Neural progenitor cell (in vitro differentiated cells): ENCODE measurements at regions not wholly inside any gene's neighbourhood (a gene's known extent, or its start where the extent isn't known, plus 50 kb on each side); places are given as distances from the start of the nearest gene placed in this dataset.

ENCODE experiments used
- DNase-seq: peaks from one replicate; pipeline ENCODE4 v3.0.0-alpha.2; 2016; ENCODE audit warnings: low spot score
- H2AFZ ChIP-seq: fragments of 200-600 bp; sonication (generic); replicated peaks from 2 replicates; pipeline ENCODE4 v1.6.1; 2016; ENCODE audit warnings: antibody characterized with exemption
- H3F3A ChIP-seq: fragments of 200-600 bp; sonication (generic); 2 replicates; pipeline ENCODE4 v1.6.1; 2016; ENCODE audit warnings: antibody characterized with exemption, low read depth
- H3K27ac ChIP-seq: fragments of 200-600 bp; sonication (generic); 2 replicates; pipeline ENCODE4 v1.5.1; 2016; ENCODE audit warnings: mild to moderate bottlenecking
- H3K27me3 ChIP-seq: fragments of 200-600 bp; sonication (generic); 2 replicates; pipeline ENCODE4 v1.6.1; 2016; ENCODE audit warnings: mild to moderate bottlenecking, moderate library complexity
- H3K36me3 ChIP-seq: fragments of 200-600 bp; sonication (generic); 2 replicates; pipeline ENCODE4 v1.5.1; 2016
- H3K4me1 ChIP-seq: fragments of 200-600 bp; sonication (generic); 2 replicates; pipeline ENCODE4 v1.6.1; 2016; ENCODE audit warnings: mixed run types
- H3K4me2 ChIP-seq: fragments of 200-600 bp; sonication (generic); 2 replicates; pipeline ENCODE4 v1.6.1; 2016
- H3K4me3 ChIP-seq: fragments of 200-600 bp; sonication (generic); 2 replicates; pipeline ENCODE4 v1.5.1; 2016
- H3K79me2 ChIP-seq: fragments of 200-600 bp; sonication (generic); 2 replicates; pipeline ENCODE4 v1.6.1; 2016; ENCODE audit warnings: low read depth
- H3K9ac ChIP-seq: fragments of 200-600 bp; sonication (generic); 2 replicates; pipeline ENCODE4 v1.6.1; 2016
- H3K9me3 ChIP-seq: fragments of 200-600 bp; sonication (generic); 2 replicates; pipeline ENCODE4 v1.5.1; 2016; ENCODE audit warnings: low read depth
- H4K20me1 ChIP-seq: fragments of 200-600 bp; sonication (generic); 2 replicates; pipeline ENCODE4 v1.6.1; 2016; ENCODE audit warnings: low read depth
- H3K27ac Mint-ChIP-seq: 3 replicates; pipeline ENCODE4 v1.8.0; 2021; ENCODE audit warnings: mixed read lengths
- H3K27me3 Mint-ChIP-seq: 2 replicates; pipeline ENCODE4 v1.8.0; 2022; ENCODE audit warnings: low read depth, mild to moderate bottlenecking, inconsistent platforms, moderate library complexity, mixed read lengths; ENCODE audit not compliant: insufficient read depth
- H3K36me3 Mint-ChIP-seq: 3 replicates; pipeline ENCODE4 v1.8.0; 2021; ENCODE audit warnings: mixed read lengths
- H3K4me1 Mint-ChIP-seq: 3 replicates; pipeline ENCODE4 v1.8.0; 2021; ENCODE audit warnings: mixed read lengths
- H3K4me3 Mint-ChIP-seq: 3 replicates; pipeline ENCODE4 v1.8.0; 2021; ENCODE audit warnings: mild to moderate bottlenecking, moderate library complexity, mixed read lengths
- H3K9me3 Mint-ChIP-seq: 3 replicates; pipeline ENCODE4 v1.8.0; 2020; ENCODE audit warnings: mixed read lengths
- EZH2 ChIP-seq: fragments of 200-600 bp; sonication (generic); IDR thresholded peaks from 2 replicates; pipeline ENCODE4 v1.6.1; 2017; ENCODE audit warnings: antibody characterized with exemption, mild to moderate bottlenecking, moderate library complexity
- EZH2phosphoT487 ChIP-seq: fragments of 200-600 bp; sonication (generic); IDR thresholded peaks from 2 replicates; pipeline ENCODE4 v1.6.1; 2017; ENCODE audit warnings: antibody characterized with exemption
- TF ChIP-seq, protein P1 (sequence below): fragments of 200-600 bp; sonication (generic); IDR thresholded peaks from 2 replicates; pipeline ENCODE4 v1.5.1; 2017; ENCODE audit warnings: antibody characterized with exemption, mild to moderate bottlenecking

DNA sequence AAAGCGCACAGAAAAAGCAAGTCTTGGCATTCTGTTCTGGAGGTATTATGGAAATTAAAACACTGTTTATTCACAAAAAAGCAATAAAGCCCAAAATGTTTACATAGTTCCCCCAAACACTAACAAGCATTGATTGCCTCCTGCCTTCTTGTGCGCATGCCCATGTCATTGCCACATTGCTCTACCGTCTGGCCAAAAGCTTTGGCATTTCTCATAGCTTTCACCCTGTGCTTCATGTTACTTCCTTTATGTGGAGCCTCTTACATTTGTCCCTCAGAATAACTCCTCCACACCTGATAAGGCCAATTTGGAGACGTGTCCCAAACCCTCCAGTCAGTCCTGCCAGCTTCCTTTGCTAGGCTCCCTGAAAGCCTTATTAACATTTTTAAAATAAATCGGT lies 680.8 kb downstream of the GBE1 start:
- Histone ChIP-seq H3K4me1 (no peaks in the 10 kb centered on the region), H3K27me3 (no peaks in the 10 kb centered on the region), H3K27ac (no peak overlapping the region), H3K9me3 (no peaks in the 10 kb centered on the region), H3K4me2 (no peak overlapping the region), H4K20me1 (no peaks in the 10 kb centered on the region), H3K9ac (no peak overlapping the region), H3K36me3 (no peaks in the 10 kb centered on the region), H3K4me3 (no peak overlapping the region), H3F3A (no peaks in the 10 kb centered on the region), H2AFZ (no peak overlapping the region), H3K79me2 (no peaks in the 10 kb centered on the region)
- Mint-ChIP-seq H3K4me1 (no peaks in the 10 kb centered on the region), H3K27me3 (no peaks in the 10 kb centered on the region), H3K9me3 (no peaks in the 10 kb centered on the region), H3K27ac (no peak overlapping the region), H3K36me3 (no peaks in the 10 kb centered on the region), H3K4me3 (no peak overlapping the region)
- DNase-seq: no peak
- TF ChIP-seq EZH2phosphoT487 (no peak), EZH2 (no peak)
- TF ChIP-seq, protein P1, sequence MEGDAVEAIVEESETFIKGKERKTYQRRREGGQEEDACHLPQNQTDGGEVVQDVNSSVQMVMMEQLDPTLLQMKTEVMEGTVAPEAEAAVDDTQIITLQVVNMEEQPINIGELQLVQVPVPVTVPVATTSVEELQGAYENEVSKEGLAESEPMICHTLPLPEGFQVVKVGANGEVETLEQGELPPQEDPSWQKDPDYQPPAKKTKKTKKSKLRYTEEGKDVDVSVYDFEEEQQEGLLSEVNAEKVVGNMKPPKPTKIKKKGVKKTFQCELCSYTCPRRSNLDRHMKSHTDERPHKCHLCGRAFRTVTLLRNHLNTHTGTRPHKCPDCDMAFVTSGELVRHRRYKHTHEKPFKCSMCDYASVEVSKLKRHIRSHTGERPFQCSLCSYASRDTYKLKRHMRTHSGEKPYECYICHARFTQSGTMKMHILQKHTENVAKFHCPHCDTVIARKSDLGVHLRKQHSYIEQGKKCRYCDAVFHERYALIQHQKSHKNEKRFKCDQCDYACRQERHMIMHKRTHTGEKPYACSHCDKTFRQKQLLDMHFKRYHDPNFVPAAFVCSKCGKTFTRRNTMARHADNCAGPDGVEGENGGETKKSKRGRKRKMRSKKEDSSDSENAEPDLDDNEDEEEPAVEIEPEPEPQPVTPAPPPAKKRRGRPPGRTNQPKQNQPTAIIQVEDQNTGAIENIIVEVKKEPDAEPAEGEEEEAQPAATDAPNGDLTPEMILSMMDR: no peak

DNA sequence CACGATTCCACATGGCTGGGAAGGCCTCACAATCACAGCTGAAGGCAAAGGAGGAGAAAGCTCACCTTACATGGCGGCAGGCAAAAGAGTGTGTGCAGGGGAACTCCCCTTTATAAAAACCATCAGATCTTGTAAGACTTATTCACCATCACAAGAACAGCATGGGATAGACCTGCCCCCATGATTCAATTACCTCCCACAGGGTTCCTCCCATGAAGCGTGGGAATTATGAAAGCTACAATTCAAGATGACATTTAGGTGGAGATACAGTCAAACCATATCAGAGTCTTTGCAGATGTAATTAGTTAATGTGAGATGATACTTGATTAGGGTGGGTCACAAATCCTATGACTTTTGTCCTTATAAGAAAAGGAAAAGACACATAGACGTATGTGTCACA lies 688.9 kb downstream of the GBE1 start:
- no peaks in the 10 kb centered on the region for H3K27me3 Mint-ChIP-seq
- H3K4me1 Mint-ChIP-seq: no peaks in the 10 kb centered on the region

DNA sequence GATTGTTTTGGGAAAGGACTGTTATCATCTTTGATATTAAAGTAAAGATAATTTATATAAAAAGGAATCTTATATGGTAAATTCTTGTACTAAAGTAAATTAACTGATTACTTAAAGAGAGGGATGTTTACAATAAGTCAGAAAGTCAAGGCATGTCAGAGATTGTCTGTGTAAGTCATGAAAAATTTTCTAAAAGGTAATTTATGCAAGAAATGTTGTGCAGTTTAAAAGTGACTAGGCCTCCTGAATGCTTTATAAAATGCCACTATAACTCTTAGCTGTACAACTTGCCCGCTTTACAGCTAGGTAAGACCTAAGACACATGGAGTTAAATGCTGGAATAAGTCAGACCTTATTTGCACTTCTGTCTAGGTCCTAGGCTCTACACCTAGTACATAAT lies 692.9 kb downstream of the GBE1 start:
- peaks cover 33% of the 10 kb centered on the region for H3K9me3 Mint-ChIP-seq

More for the DNA sequence above, 688.9 kb downstream of the GBE1 start:
- no peak overlapping the region for H3K27ac ChIP-seq
- Mint-ChIP-seq H3K4me3 (no peak overlapping the region), H3K27ac (no peak overlapping the region), H3K9me3 (peaks cover 14% of the 10 kb centered on the region), H3K36me3 (no peaks in the 10 kb centered on the region)
- H4K20me1 ChIP-seq: no peaks in the 10 kb centered on the region
- no peak for DNase-seq
- no peaks in the 10 kb centered on the region for H3K4me1 ChIP-seq
- no peak for TF ChIP-seq EZH2
- TF ChIP-seq, protein P1: no peak
- no peak for TF ChIP-seq EZH2phosphoT487
- H3K79me2 ChIP-seq: no peaks in the 10 kb centered on the region
- peaks cover 4% of the 10 kb centered on the region for H3K36me3 ChIP-seq
- no peak overlapping the region for H2AFZ ChIP-seq
- peaks cover 7% of the 10 kb centered on the region for H3K9me3 ChIP-seq
- H3K27me3 ChIP-seq: no peaks in the 10 kb centered on the region
- no peak overlapping the region for H3K9ac ChIP-seq
- H3K4me3 ChIP-seq: no peak overlapping the region
- H3F3A ChIP-seq: no peaks in the 10 kb centered on the region
- H3K4me2 ChIP-seq: no peak overlapping the region

More for the DNA sequence above, 692.9 kb downstream of the GBE1 start:
- Mint-ChIP-seq H3K27ac (no peak overlapping the region), H3K27me3 (peaks cover 2% of the 10 kb centered on the region), H3K4me3 (no peak overlapping the region), H3K4me1 (no peaks in the 10 kb centered on the region), H3K36me3 (no peaks in the 10 kb centered on the region)
- H2AFZ ChIP-seq: no peak overlapping the region
- H4K20me1 ChIP-seq: no peaks in the 10 kb centered on the region
- H3K36me3 ChIP-seq: peaks cover 4% of the 10 kb centered on the region
- H3K9me3 ChIP-seq: peaks cover 7% of the 10 kb centered on the region
- H3K79me2 ChIP-seq: no peaks in the 10 kb centered on the region
- no peak overlapping the region for H3K9ac ChIP-seq
- no peaks in the 10 kb centered on the region for H3K4me1 ChIP-seq
- no peak overlapping the region for H3K4me3 ChIP-seq
- no peak overlapping the region for H3K27ac ChIP-seq
- no peak overlapping the region for H3K4me2 ChIP-seq
- TF ChIP-seq EZH2 (no peak), EZH2phosphoT487 (no peak)
- TF ChIP-seq, protein P1: no peak
- H3K27me3 ChIP-seq: no peaks in the 10 kb centered on the region
- DNase-seq: no peak
- no peaks in the 10 kb centered on the region for H3F3A ChIP-seq
